AG09309 (cell line): ENCODE measurements at regions not wholly inside any gene's neighbourhood (a gene's known extent, or its start where the extent isn't known, plus 50 kb on each side); places are given as distances from the start of the nearest gene placed in this dataset.

ENCODE experiments used
- DNase-seq: peaks from one replicate; pipeline ENCODE4 v3.0.0-alpha.2; 2010; ENCODE audit warnings: low read depth
- H3K4me3 ChIP-seq: 2 replicates; pipeline ENCODE4 v1.5.1; 2011; ENCODE audit warnings: mild to moderate bottlenecking, low read depth, low read length, moderate library complexity; ENCODE audit not compliant: control insufficient read depth
- CTCF ChIP-seq: IDR thresholded peaks from 2 replicates; pipeline ENCODE4 v1.5.1; 2011; ENCODE audit warnings: mild to moderate bottlenecking, low read depth, low read length, inconsistent platforms; ENCODE audit not compliant: insufficient read depth, control insufficient read depth; ENCODE audit errors: missing control alignments

- no peak overlapping the region for H3K4me3 ChIP-seq
- TF ChIP-seq CTCF: no peak
- DNase-seq: no peak
Observed at GRCh38 chr2:19846567-19846966, 55.2 kb downstream of the TTC32 start.

- no peak overlapping the region for H3K4me3 ChIP-seq
- no peak for DNase-seq
- TF ChIP-seq CTCF: no peak
Observed at GRCh38 chr2:19846030-19846429, 55.8 kb downstream of the TTC32 start.

- no peak for TF ChIP-seq CTCF
- H3K4me3 ChIP-seq: no peak overlapping the region
- no peak for DNase-seq
Observed at GRCh38 chr2:19845323-19845920, 56.4 kb downstream of the TTC32 start.

GRCh38 chr2:19844750-19845149 lies 57.0 kb downstream of the TTC32 start:
- no peak for TF ChIP-seq CTCF
- DNase-seq: no peak
- no peak overlapping the region for H3K4me3 ChIP-seq

GRCh38 chr2:19843992-19844515 lies 57.7 kb downstream of the TTC32 start:
- no peak overlapping the region for H3K4me3 ChIP-seq
- TF ChIP-seq CTCF: no peak
- DNase-seq: no peak

- no peak for TF ChIP-seq CTCF
- H3K4me3 ChIP-seq: no peak overlapping the region
- no peak for DNase-seq
Observed at GRCh38 chr2:19841918-19842693, 59.7 kb downstream of the TTC32 start.
